ENCODE measurements at regions not wholly inside any gene's neighbourhood (a gene's known extent, or its start where the extent isn't known, plus 50 kb on each side); places are given as distances from the start of the nearest gene placed in this dataset.

GRCh38 chr5:93821891-93822415, 80.6 kb upstream of the POU5F2 start:
- TF ChIP-seq EZH2 (IDR thresholded peaks at IDR 0.05; ENCODE audit: insufficient read depth, poor library complexity, severe bottlenecking), result no peak
- TF ChIP-seq EZH2phosphoT487 (IDR thresholded peaks at IDR 0.05; ENCODE audit: insufficient read depth, low read depth), result no peak

Data from GM23248 (cell line).